SH-SY5Y (cell line): ENCODE measurements at regions not wholly inside any gene's neighbourhood (a gene's known extent, or its start where the extent isn't known, plus 50 kb on each side); places are given as distances from the start of the nearest gene placed in this dataset.

Experiments
- GATA2 ChIP-seq: IDR thresholded peaks from 2 replicates; pipeline ENCODE4 v1.6.1; 2011; ENCODE audit warnings: mild to moderate bottlenecking, low read depth, low read length
- GATA3 ChIP-seq: IDR thresholded peaks from 2 replicates; pipeline ENCODE4 v1.6.1; 2011; ENCODE audit warnings: low read depth, mild to moderate bottlenecking, low read length, moderate library complexity

- TF ChIP-seq GATA2 (no peak), GATA3 (no peak)
Measured at GRCh38 chr11:19632499-19632834, 80.2 kb upstream of the NAV2 start.
